GM12892 (cell line): ENCODE measurements at regions not wholly inside any gene's neighbourhood (a gene's known extent, or its start where the extent isn't known, plus 50 kb on each side); places are given as distances from the start of the nearest gene placed in this dataset.

Experiments used
- DNase-seq: peaks from one replicate; pipeline ENCODE4 v3.0.0; 2011; ENCODE audit not compliant: insufficient read length
- FAIRE-seq: peaks from 2 replicates; lab custom pipeline; 2011; peaks lifted over from hg19 to GRCh38; lab: Jason Lieb, UNC
- POLR2A ChIP-seq: IDR thresholded peaks from 2 replicates; pipeline ENCODE4 v1.6.1; 2011; ENCODE audit warnings: low read depth, low read length, control low read depth
- POLR2AphosphoS5 ChIP-seq: IDR thresholded peaks from 2 replicates; pipeline ENCODE4 v1.6.1; 2011; ENCODE audit warnings: low read depth, low read length, control low read depth
- TAF1 ChIP-seq: IDR thresholded peaks from 2 replicates; pipeline ENCODE4 v1.6.1; 2011; ENCODE audit warnings: low read depth, mild to moderate bottlenecking, control low read depth, low read length, borderline replicate concordance

DNA sequence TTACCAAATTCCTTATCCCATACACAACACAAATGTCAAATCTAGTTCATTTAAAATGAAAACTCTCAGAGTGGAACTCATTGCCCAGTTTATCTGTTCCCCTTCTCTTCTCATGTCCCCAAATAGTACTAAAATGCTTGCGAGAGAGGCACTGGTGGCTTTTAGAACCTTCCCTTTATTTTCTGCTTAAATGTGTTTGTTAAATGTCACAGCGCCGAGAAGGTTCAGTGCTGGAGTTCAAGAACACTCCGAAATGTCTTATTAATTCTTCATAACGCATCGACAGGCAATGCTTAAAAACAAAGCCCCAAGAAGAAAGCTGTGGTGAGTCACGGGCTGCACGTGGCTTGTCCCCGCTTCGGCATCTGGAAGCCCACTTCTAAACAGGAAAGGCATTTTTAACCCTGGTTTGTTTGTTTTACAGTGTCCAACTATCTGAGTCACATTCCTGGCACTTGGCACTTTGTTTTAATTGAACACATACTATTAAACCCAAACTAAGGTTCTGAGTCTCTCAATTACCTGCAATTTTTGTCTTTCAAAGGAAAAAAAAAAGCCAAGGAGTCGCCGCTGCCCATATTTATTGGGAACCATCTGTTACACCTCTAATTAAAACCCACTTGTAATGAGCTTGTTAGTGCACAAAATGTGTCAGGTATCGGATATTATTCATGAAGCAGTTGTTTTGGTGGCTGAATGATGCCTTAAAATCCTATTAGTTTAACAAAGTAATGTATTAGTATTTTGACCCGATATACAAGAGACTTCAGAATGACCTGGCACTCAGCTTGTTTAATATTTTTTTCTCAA, 49.9 kb upstream of the MGMT start:
- no peak for FAIRE-seq
- no peak for DNase-seq
- no peak for TF ChIP-seq POLR2AphosphoS5
- TF ChIP-seq TAF1 = no peak
- TF ChIP-seq POLR2A = no peak
